ENCODE measurements at regions not wholly inside any gene's neighbourhood (a gene's known extent, or its start where the extent isn't known, plus 50 kb on each side); places are given as distances from the start of the nearest gene placed in this dataset.
"Not testable (repeated sequence)": the region's sequence is repeated elsewhere in the genome, so short reads cannot be mapped to it uniquely, and the experiment has no call there.

DNA sequence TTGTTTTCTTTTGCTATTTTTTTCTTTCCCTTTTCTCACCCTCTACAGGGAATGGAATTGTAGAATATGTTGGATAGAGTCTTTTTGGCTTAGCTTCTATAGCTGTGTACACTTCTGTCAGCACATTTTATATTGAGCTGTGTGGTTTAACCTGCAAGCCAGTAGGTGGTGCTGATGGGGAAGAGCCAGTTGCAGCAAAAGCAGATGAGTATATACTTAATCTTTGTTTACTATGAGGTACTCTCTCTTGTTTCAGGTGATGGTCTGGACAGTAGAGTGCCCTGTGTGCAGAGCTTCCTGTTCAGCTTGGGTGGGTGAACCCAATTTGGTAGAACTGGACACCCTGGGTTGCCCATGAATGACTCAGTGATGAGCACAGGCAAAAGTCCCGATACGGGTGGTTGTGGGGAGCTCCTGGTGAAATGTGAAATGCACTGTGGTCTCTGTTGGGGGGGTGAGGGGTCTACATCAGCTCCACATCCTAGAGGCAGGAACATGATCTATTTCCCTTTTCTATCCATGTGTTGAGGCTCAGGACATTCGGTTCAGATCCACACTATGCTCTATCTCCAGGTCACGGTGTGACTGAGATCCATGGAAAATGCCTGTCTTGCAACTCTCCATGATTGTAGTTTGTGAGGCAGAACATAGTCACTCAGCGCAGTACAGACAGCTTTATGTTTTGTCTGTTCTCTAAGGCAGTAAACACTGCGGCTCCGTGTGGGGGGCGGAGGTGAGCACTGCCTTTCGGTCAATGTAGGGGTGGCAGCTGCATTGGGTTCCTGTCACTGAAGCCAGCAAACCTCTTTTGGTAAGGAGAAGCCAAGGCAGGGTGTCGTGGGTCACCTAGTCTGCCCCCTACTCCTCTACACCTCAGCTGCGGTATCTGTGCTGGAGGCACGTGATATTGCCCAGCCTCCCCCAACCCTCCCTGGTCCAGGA is 353.2 kb downstream of the PRR16 start:
- peak; percentile 18 for DNase-seq (ENCODE audit: low spot score)

DNA sequence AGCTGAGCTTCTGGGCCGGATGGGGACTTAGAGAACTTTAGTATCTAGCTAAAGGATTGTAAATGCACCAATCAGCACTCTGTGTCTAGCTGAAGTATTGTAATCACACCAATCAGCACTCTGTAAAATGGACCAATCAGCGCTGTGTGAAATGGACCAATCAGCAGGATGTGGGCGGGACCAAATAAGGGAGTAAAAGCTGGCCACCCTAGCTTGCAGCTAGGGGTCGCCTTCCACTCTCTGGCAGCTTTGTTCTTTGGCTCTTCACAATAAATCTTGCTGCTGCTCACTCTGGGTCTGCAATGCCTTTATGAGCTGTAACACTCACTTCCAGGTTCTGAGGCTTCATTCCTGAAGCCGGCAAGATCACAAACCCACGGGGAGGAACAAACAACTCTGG is 354.0 kb downstream of the PRR16 start:
- DNase-seq (ENCODE audit: low spot score): no peak

DNA sequence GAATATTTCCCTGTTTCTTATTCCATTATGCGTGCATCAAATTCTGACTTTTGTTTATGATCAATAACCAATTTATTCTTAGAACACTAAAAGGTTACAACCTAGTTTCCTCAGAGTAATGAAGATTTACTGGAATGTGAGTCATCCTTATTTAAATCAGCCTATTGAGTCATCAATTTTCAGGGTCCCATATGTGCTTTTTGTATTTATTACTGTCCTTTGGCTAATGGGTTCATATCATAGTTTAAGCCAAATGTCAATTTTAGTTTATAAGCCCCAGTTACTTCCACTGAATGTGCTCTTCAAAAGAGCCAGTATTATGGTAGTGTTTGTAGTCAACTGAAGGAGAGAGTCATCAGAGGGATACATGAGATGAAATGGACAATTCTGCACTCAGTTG is 359.2 kb downstream of the PRR16 start:
- no peak for DNase-seq (ENCODE audit: low spot score)

DNA sequence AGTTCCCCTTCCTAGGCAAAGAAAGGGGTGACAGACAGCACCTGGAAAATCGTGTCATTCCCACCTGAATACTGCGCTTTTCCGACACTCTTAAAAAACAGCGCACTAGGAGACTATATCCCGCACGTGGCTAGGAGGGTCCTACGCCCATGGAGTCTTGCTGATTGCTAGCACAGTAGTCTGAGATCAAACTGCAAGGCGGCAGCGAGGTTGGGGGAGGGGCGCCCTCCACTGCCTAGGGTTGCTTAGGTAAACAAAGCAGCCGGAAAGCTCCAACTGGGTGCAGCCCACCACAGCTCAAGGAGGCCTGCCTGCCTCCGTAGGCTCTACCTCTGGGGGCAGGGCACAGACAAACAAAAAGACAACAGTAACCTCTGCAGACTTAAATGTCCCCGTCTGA is 367.5 kb downstream of the PRR16 start:
- not testable (repeated sequence) for DNase-seq (ENCODE audit: low spot score)

DNA sequence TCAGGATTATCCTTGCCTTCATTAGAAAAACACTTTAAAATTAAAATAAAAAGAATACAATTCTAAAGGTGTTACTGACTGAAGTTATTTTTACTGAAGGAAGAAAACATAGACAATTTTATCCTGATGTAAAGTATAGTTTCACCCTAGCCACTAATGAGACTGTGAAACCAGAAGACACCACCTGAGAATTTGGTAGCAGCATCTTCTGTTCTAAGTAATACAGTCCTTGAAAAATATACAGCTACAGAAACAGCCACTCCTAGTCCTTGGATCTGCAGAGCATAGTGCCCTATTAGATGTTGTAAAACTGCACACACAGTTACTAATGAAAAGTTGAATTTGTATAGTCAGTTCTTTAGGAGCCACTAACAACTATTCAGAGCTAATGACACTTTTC is 377.7 kb downstream of the PRR16 start:
- no peak for DNase-seq (ENCODE audit: low spot score)

DNA sequence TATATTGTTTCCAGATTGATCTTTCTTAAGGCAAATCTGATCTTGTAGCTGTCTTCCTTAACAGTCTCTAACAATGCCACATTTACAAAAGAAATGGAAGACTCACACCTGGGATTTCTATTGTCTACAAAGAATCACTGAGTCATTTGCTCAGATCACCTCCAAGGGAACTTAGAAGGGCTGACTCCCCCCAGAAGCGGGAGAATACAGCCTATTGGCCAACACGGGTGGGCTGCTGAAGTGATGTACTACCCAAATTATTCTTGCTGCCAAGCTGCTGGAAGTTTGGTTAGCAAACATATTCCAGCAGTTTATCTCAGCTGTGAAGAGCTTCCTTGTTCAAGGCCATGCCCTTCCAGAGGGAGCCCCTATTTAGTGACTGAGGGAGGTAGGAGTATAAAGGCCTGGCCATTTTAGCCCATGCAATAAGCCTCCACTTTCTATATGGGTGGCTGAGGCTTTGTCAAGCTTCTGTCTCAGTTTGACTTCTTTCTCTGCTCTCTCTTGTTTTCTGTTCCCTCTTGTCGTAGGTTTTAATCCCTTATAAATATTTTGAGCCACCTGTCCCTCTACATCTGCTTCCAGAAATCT is 379.4 kb downstream of the PRR16 start:
- peak; percentile 12 for DNase-seq (ENCODE audit: low spot score)

DNA sequence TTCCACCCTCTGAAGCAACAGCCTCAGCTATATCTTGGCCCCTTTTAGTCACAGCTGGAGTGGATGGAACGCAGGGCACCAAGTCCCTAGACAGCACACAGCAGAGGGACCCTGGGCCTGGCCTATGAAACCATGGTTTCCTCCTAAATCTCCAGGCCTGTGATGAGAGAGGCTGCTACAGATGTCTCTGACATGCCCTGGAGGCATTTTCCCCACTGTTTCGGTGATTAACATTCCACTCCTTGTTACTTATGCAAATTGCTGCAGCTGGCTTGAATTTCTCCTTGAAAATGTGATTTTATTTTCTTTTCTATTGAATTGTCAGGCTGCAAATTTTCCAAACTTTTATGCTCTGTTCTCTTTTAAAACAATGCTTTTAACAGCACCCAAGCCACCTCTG is 384.8 kb downstream of the PRR16 start:
- DNase-seq (ENCODE audit: low spot score): no peak

DNA sequence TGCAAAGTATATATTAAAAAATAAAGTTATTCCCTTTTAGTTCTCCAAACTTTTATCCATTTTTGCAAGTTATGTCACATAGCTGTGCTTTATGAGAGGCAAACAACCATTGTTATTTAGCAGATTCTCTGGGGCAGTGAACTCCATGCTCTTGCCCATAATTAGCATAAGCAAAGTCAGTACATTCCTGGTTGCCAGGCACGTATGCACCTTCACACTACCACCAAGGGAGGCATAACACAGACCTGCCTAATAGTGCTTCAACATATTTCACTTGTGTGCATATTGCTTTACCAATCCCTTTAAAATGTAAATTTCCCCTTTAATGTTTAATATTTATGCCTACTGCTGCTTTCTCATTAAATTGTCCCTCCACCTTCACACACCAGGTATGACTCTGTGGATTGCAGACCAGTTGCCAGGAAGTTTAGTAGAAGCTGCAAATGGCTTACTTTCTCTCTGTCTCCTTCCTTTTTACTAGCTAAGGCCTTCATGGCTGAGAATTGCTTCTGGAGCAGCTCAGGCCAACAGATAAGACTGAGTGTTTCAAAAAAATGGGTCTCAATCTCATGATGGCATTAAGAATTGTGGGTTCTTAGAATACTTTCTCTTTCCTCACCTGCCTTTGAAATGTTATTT is 388.2 kb downstream of the PRR16 start:
- DNase-seq (ENCODE audit: low spot score): peak; percentile 25

DNA sequence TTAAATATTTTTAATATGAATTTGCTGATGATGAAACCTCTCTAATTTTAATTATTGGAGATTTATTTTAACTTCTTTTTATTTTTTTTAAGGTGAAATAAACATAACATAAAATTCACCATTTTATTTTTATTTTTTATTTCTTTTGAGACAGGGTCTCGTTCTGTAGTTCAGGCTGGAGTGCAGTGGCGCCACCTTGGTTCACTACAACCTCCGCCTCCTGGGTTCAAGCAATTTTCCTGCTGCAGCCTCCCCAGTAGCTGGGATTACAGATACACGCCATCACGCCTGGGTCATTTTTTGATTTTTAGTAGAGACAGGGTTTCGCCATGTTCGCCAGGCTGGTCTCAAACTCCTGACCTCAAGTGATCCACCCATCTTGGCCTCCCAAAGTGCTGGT is 402.9 kb downstream of the PRR16 start:
- DNase-seq (ENCODE audit: low spot score): no peak

DNA sequence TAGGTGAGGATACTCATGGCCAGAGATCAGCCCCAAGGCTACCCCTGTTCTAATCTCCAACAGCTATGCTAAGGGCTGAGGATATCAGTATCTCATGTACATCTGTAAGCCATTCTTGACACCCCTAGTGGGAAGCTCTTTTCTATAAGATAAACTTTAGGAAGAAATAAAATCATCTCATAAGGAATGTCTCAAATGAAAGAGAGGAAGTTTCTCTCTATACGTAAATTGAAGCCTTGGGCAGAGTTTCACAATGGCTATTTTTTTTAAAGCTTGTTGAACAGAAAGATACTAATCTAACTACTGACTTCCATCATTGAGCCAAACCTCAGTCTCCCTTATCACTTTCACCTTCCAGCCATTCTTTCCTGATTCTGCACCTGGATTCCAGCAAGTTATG is 405.7 kb downstream of the PRR16 start:
- no peak for DNase-seq (ENCODE audit: low spot score)

DNA sequence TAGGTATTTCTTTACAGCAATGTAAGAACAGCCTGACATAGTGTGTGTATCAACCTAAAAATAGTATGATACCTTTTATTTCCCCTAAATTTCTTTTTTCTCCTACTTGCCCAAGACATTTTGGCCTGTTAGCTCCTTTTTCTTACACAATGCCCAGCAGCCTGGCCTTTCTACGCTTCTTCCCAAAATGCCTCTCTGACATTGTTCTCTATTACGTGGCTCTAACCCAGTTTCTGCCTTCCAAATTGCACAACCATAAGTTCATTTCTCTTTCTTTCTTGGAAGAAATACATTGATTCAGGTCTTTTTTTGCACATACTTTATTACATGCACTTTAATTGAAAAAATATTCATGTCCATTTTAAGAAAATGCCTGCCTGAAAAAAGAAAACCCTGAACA is 408.2 kb downstream of the PRR16 start:
- no peak for DNase-seq (ENCODE audit: low spot score)

DNA sequence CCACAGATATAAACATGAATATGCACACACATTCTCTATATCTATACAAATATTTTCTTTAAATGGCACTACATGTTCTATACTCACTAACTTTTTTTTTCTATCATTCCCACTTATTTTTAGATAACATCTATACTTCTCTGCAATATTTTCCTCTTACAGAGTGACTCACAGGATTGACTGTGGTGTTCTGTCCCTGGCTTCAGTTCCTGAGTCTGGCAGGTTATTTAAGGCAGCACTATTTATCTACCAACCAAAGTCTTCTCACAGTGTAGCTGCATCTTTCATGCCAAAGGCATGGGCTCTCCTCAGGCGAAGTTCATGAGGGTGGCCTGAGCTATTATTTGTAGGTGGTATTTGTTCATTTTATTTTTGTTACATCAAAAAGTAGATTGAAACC is 409.0 kb downstream of the PRR16 start:
- no peak for DNase-seq (ENCODE audit: low spot score)

DNA sequence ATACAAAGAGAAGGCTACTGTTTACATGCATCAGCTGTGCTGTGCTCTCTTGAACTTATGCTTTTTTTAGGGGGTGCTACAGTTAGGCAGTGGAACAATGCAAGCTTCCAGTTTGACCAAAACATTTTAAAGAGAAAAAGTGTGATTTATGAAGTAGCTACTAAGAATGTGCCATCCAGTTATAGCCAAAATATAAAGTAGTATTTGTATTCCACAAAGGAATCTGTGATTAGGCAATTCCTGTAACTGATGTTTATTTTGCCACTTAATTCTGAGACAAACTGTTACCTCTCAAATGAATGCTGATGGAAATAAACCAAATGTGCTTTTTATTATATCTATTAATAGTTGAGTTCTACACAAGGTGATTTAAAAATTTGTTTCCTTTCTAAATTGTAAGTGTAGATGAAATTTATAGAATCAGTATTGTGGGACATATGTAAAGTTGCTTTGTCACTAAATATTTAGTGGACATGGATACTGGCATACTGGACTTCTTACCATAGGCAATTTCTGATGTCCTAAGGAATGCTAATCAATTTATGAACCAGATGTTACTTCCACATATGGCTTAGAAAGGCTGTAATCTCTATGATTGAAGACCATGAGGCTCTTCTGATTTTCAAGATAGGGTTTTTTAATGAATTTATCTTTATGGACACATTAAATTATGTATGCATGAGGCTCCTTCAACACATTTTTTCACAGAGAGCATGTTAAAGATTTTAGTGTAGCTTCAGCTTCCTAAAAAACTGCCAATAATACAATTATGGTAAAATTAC is 410.2 kb downstream of the PRR16 start:
- DNase-seq (ENCODE audit: low spot score): no peak

DNA sequence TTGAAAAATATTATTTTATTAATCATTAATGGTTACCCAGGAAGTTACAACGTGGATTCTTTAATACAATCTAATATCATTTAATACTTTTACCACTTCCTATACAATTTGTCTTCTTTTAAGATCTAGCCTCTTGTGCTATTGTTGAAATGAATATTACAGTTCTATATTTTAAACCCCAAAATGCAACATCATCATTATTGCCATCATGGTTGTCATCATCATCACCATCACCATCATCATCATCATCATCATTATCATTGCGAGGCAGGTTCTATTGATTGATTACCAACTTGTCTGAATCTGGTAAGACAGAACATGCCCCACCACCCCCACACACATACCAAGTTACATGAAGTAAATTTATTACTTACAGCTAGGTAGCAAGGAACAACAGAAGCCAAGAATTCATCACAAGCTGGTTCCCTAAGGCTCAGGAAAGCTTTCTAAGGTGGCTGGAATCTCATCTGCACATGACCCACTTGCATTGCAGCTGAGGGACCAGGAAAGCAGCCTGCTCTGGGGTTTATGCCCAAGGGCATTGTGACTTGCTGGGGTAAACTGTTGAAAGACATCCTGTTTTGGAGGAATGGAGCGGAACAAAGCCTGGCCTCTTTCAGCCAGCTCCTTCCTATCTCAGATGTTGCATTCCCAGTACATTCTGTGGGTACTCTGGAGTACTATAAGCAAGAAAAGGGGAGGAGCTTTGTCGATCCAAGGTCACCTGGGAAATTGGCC is 418.1 kb downstream of the PRR16 start:
- no peak for DNase-seq (ENCODE audit: low spot score)

DNA sequence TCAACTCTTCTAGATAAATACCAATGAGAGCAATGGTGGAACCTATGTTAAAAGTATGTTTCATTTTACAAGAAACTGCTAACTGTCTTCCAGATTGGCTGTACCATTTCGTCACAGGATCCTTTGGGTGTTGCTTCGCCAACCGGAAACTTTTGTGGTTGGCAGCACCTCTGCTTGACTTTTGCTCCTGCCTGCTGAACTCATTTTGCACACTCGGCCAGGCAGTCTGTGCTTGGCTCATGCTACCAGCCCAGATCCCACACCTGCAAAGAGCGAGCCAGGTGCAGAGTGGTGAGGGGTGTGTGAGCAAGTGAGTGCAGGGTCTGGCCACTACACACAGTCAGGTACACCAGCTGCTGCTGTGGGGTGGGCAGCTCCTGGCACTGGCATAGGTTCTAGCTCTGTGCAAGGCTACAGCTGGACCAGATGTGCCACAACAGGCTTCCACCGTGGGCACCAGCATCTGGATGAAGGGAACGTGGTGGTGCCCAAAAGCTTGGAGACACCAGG is 422.3 kb downstream of the PRR16 start:
- no peak for DNase-seq (ENCODE audit: low spot score)

DNA sequence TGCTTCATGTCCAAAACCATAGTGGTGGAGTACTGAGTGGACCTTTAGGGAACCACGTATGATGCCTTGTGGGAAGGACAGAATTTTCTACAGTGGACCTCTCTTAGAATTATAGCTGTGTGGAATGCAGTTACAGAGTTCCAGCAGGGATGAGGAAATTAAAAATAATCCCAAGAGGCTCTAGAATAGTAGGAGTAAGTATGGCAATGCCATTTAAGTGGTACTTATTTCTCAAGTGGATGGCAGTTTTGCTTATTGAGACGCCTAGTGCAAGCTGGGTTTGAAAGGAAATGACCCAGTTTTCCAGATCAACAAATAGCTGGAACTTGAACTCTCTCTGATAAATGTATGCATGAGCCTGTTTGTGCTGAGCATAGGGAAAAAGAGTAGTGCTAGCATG is 431.6 kb downstream of the PRR16 start:
- no peak for DNase-seq (ENCODE audit: low spot score)

DNA sequence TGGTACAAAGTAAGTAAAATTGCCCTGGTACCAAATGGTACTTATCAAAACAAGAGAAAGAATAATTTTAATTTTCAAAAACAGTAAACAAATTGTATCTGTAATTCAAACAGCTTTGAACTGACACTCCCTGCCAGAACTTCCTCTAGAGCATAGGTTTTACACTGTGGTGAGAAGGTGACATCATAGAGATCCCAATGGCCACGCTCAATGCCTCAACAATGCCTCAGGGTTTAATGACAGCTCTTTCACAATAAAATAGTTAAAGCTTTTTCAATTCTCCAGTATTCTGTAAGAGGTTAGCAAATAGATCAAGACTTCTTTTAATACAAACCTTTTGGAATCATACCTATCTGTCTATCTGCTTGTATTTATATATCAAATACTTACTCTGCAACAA is 437.1 kb downstream of the PRR16 start:
- no peak for DNase-seq (ENCODE audit: low spot score)

DNA sequence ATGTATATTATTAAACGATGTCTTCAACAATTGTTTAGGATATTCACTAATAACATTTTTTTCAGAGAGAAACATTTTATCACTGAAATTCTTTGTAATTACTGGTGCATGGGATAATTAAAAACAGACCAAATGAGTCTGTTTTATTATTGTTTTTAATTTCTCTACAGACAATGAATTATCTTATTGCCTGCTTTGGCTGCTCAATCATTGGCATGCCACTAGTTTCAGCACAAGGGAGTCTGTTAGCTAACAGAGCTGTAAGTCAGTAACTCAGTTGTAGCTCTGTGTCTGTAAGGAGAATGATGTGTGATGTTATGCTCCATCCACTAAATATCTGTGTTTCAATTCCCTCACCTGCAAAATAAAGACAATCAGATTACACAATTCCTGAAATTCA is 443.9 kb downstream of the PRR16 start:
- DNase-seq (ENCODE audit: low spot score): no peak

DNA sequence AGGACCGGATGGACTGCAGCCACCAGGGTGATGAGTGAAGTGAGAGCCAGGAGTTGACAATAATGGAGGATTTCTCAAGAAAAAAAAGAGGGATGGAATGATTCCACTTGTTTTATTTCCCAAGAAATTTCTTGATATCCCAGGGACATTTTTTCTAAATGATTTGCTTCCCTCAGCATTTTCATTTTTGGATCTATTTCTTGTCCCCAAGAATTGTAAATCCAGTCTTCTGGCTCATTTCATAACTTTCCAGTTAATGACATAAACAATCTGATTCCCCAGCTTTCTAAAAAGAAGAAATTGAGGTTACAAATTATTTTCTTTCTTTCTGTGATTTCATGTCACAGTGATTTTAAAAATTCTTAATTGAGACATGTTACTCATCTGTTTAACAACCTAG is 446.5 kb downstream of the PRR16 start:
- no peak for DNase-seq (ENCODE audit: low spot score)

DNA sequence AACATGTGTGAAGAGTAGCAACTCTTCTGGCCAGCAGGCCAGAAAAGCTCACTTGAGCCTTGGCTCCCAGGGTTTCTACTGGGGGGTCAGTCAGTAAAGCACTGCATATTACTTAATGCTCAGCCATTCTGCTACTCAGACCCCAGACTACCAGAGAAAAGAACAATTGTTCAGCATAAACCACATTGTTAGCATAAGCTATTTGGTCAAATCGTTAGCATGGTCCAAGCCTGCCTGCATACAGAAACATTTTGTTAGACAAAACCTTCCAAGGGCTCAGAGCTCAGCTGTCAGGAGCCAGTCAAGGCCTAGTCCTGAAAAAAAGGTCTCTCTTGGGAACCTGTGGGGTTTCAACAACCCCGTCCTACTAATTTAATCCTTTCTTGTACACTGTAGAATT is 449.3 kb downstream of the PRR16 start:
- no peak for DNase-seq (ENCODE audit: low spot score)

DNA sequence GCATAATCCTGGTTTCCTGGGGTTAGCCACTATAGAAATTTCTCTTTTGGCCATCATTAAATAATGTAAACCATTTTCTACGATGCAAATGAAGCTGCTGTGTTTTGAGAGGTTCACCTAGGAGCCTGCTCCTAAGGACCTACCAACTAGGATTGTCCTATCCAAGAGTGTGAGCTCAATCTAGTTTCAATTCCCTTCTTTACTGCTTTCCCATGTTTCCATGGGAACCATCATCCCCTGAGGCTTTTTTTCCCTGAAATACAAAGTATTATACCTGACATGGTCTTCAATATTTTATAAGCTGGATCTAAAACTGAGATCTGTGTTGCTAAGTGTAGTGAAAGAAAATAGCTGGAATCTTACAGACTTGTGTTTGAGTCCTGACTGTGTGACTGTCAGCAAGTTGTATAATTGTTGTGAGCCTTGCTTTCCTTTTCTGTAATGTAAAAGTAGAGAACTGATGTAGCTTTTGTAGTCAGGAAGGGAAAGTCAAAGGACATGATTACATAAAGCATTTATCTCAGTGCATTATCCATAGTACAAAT is 453.2 kb downstream of the PRR16 start:
- no peak for DNase-seq (ENCODE audit: low spot score)
